Stomach (tissue), 8 donors: ENCODE measurements at regions not wholly inside any gene's neighbourhood (a gene's known extent, or its start where the extent isn't known, plus 50 kb on each side); places are given as distances from the start of the nearest gene placed in this dataset.
A peak's percentile ranks its signal among the peaks of the same experiment; 100 is the strongest.

Experiments
- DNase-seq, 2 donors: peaks; one replicate each; pipeline versions ENCODE4 v3.0.0 to v3.0.0-alpha.2; 2013 to 2019
- H3K27ac ChIP-seq, 5 donors: fragments of 200-600 bp in 4 of 5; sonication (generic) in 4 of 5; one replicate each; pipeline ENCODE4 v1.5.1; 2013 to 2019; ENCODE audit warnings: mild to moderate bottlenecking in 1 of 5, moderate library complexity in 1 of 5
- H3K27me3 ChIP-seq, 3 donors: fragments of 200-600 bp; sonication (generic); one replicate each; pipeline ENCODE4 v1.5.1; 2017 to 2019; ENCODE audit warnings: mixed run types in 1 of 3
- H3K36me3 ChIP-seq, 4 donors: fragments of 200-600 bp; sonication (generic); 1 replicate in 3 of 4; 2 replicates in 1 of 4; pipeline ENCODE4 v1.5.1; 2016 to 2019
- H3K4me1 ChIP-seq, 4 donors: fragments of 200-600 bp; sonication (generic); one replicate each; pipeline ENCODE4 v1.5.1; 2016 to 2019
- H3K4me3 ChIP-seq, 4 donors: fragments of 200-600 bp; sonication (generic) in 3 of 4; one replicate each; pipeline ENCODE4 v1.5.1; 2016 to 2019; ENCODE audit warnings: mild to moderate bottlenecking in 1 of 4
- H3K9me3 ChIP-seq, 4 donors: fragments of 200-600 bp; sonication (generic); one replicate each; pipeline ENCODE4 v1.5.1; 2016 to 2019
- EP300 ChIP-seq: sonication (generic); formaldehyde crosslinking; IDR thresholded peaks from one replicate; pipeline ENCODE4 v1.6.1; 2017; ENCODE audit warnings: antibody characterized with exemption
- POLR2A ChIP-seq, 4 donors: fragments of 450-650 bp; IDR thresholded peaks; one replicate each; pipeline ENCODE4 v1.6.1; 2016; ENCODE audit warnings: antibody characterized with exemption in 4 of 4, control low read depth in 2 of 4, mild to moderate bottlenecking in 1 of 4, moderate library complexity in 1 of 4
- POLR2AphosphoS5 ChIP-seq, 3 donors: sonication (generic); formaldehyde crosslinking; IDR thresholded peaks; one replicate each; pipeline ENCODE4 v1.6.1; 2016; ENCODE audit warnings: antibody characterized with exemption in 3 of 3
- WGBS, 5 donors: extraction: QIAGEN DNeasy Blood & Tissue Kit in 3 of 5; methylation state at CpG; one replicate each; pipeline versions ENCODE4 v1.1.5 to v1.1.7; 2013 to 2018; 5-methylcytosine and 5-hydroxymethylcytosine counted together
- intact Hi-C: fragments of 100-400 bp; cut with DNase I; formaldehyde crosslinking; loops from one replicate; pipeline ENCODE4 v1.15.1; 2023; ENCODE audit warnings: low total_unique reads
- TF ChIP-seq, protein P1 (sequence below), 7 experiments: fragments of 450-650 bp in 4 of 7; fragments of 200-600 bp in 3 of 7; sonication (generic) in 3 of 7; IDR thresholded peaks; one replicate each; pipeline ENCODE4 v1.5.1; 2016 to 2019; ENCODE audit warnings: antibody characterized with exemption in 7 of 7, control low read depth in 2 of 7, mild to moderate bottlenecking in 1 of 7
- donor health status: healthy with polysubstance abuse.
- donor health status: Bipolar disorder and iron deficiency.
- donor health status: healthy.

DNA sequence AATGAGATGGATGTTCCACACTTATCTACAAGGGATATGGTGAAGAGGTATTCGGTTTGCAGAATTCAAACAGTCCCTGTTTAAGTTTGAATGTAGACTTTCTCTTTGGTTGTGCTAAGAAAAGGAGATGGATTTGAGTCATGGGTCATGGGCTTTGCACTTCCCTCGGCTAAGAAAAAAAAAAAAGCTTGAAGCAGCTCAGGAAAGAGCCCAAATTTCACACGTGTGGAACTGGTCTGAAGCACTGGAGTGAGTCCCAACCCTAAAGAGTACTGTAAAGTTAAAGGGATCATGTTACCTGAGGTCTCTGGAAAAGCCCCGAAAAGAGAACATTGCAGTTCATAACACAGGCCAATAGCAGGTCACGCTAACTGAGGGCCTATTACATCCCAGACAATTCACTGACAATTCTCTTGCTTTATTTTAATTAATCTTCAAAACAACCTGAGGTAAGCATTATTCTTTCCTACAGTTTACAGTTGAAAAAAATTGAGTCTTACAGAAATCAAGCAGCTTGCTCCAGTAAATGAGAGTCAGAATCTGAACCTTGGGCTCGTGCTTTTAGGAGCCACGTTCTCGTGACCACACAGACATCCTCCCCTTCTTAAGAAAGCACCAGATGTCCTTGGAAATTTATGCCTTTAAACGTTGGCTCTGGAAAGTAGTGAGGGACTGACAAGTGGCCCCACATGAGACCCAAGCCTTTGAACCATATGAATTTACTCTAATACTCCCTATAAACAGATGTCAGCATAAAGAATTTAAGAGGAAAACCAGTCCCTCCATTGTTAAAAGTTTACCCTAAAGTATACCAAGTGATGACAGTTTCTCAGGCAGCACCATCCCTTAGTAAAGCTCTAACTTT lies 89.3 kb downstream of the MAD2L1 start:
- Histone ChIP-seq H3K27ac (no peak overlapping the region), H3K4me3 (no peak overlapping the region), H3K27me3 (no peaks in the 10 kb centered on the region), H3K9me3 (no peaks in the 10 kb centered on the region), H3K36me3 (no peaks in the 10 kb centered on the region), H3K4me1 (peaks cover 0 to 6% (median 0%) of the 10 kb centered on the region in 4 donors)
- intact Hi-C loops: no loop called here
- TF ChIP-seq, protein P1, sequence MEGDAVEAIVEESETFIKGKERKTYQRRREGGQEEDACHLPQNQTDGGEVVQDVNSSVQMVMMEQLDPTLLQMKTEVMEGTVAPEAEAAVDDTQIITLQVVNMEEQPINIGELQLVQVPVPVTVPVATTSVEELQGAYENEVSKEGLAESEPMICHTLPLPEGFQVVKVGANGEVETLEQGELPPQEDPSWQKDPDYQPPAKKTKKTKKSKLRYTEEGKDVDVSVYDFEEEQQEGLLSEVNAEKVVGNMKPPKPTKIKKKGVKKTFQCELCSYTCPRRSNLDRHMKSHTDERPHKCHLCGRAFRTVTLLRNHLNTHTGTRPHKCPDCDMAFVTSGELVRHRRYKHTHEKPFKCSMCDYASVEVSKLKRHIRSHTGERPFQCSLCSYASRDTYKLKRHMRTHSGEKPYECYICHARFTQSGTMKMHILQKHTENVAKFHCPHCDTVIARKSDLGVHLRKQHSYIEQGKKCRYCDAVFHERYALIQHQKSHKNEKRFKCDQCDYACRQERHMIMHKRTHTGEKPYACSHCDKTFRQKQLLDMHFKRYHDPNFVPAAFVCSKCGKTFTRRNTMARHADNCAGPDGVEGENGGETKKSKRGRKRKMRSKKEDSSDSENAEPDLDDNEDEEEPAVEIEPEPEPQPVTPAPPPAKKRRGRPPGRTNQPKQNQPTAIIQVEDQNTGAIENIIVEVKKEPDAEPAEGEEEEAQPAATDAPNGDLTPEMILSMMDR (IDR thresholded peaks at IDR 0.05): no peak
- TF ChIP-seq POLR2AphosphoS5 (IDR thresholded peaks at IDR 0.05) (no peak), EP300 (no peak), POLR2A (IDR thresholded peaks at IDR 0.05) (no peak)
- 59 to 71% (median 66%) methylated on average over 9 of the region's 9 CpGs for WGBS, 5 donors
- peak in 1 of 2 donors; percentile 31 for DNase-seq

DNA sequence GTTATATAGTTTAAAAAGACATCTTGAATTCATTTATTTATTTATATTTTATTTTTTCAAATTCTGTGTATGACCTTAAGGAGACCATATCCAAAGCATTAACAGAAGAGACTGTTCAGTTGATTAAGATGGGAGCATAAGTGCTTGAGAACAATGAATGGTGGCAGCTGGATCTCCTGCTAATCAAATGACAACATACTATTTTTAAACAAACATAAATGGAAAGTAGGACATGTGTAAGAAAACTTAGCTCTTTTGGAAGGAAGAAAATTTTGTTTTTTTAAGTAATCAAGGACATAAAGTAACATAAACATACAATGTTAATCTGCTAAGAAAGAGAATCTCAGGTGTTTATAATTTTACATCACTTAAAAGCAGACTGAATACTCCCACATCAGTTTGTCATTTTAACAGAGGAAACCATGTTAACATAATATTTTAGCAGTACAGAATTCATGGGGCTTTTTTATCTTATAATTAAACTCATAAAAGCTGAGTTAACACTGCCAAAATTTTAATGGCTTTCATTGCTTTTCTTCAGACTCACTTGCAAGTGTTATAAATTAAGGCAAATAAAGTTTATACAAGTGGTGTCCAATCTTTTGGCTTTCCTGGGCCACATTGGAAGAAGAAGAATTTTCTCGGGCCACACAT lies 95.1 kb downstream of the MAD2L1 start:
- no peaks in the 10 kb centered on the region for H3K4me1 ChIP-seq
- 44 to 83% (median 69%) methylated on average over 1 of the region's 1 CpG for WGBS, 5 donors
- no peaks in the 10 kb centered on the region for H3K27me3 ChIP-seq
- H3K4me3 ChIP-seq: no peak overlapping the region
- no peaks in the 10 kb centered on the region for H3K36me3 ChIP-seq
- H3K9me3 ChIP-seq: no peaks in the 10 kb centered on the region
- no peak overlapping the region for H3K27ac ChIP-seq
- DNase-seq: no peak
- intact Hi-C loops: no loop called here
- no peak for TF ChIP-seq EP300
- TF ChIP-seq POLR2A (IDR thresholded peaks at IDR 0.05): no peak
- TF ChIP-seq, protein P1 (IDR thresholded peaks at IDR 0.05): no peak
- no peak for TF ChIP-seq POLR2AphosphoS5 (IDR thresholded peaks at IDR 0.05)

DNA sequence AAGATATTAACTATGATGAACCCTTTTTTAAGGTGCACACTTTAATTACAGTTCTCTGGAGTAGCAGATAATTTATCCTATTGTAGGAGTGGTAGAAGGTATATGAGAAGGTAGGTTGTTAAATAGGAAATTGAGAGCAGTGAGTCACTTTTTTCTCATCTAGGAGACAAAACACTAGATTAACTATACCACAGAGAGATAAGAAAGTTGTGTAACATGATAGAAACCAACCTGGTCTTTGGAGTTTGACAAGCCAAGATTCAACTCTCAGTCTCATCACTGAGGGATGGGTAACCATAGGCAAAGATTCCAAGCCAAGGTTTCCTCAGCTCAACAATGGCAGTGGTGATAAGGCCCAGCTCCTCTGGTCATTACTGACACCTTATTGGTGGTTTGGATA lies 104.0 kb downstream of the MAD2L1 start:
- no peaks in the 10 kb centered on the region for H3K27me3 ChIP-seq
- TF ChIP-seq POLR2AphosphoS5 (IDR thresholded peaks at IDR 0.05) (no peak), EP300 (no peak), POLR2A (IDR thresholded peaks at IDR 0.05) (no peak)
- TF ChIP-seq, protein P1 (IDR thresholded peaks at IDR 0.05): no peak

DNA sequence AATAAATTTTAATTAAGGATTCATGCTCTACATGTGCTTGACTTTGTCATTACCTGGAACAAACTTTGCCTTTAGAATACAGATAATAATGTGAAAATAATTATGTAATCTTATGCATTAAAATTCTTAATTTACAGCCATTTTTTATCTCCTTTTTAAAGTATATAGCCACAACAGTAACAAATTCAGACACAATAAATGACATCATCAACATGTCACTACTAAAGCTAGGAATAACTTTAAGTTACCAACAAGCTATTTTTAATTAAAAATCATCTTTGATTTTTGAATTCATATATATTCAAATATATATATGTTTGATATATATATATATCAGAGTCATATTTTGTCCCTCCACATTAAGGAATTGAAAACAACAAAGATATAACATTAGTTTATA lies 107.7 kb downstream of the MAD2L1 start:
- no peak for TF ChIP-seq EP300
- TF ChIP-seq, protein P1 (IDR thresholded peaks at IDR 0.05): no peak
- TF ChIP-seq POLR2AphosphoS5 (IDR thresholded peaks at IDR 0.05): no peak
- no peak for TF ChIP-seq POLR2A (IDR thresholded peaks at IDR 0.05)
- H3K27me3 ChIP-seq: no peaks in the 10 kb centered on the region
- intact Hi-C loops: no loop called here
- H3K4me1 ChIP-seq: no peaks in the 10 kb centered on the region
- no peak for DNase-seq
- H3K9me3 ChIP-seq: peaks cover 0 to 7% (median 0%) of the 10 kb centered on the region in 4 donors
- H3K4me3 ChIP-seq: no peak overlapping the region
- no peak overlapping the region for H3K27ac ChIP-seq
- H3K36me3 ChIP-seq: no peaks in the 10 kb centered on the region

More for the DNA sequence above, 104.0 kb downstream of the MAD2L1 start:
- no peaks in the 10 kb centered on the region for H3K9me3 ChIP-seq
- no peaks in the 10 kb centered on the region for H3K36me3 ChIP-seq
- no peak overlapping the region for H3K4me3 ChIP-seq
- no peak for DNase-seq
- intact Hi-C loops: no loop called here
- no peaks in the 10 kb centered on the region for H3K4me1 ChIP-seq
- no peak overlapping the region for H3K27ac ChIP-seq
